ENCODE measurements at regions not wholly inside any gene's neighbourhood (a gene's known extent, or its start where the extent isn't known, plus 50 kb on each side); places are given as distances from the start of the nearest gene placed in this dataset.

DNA sequence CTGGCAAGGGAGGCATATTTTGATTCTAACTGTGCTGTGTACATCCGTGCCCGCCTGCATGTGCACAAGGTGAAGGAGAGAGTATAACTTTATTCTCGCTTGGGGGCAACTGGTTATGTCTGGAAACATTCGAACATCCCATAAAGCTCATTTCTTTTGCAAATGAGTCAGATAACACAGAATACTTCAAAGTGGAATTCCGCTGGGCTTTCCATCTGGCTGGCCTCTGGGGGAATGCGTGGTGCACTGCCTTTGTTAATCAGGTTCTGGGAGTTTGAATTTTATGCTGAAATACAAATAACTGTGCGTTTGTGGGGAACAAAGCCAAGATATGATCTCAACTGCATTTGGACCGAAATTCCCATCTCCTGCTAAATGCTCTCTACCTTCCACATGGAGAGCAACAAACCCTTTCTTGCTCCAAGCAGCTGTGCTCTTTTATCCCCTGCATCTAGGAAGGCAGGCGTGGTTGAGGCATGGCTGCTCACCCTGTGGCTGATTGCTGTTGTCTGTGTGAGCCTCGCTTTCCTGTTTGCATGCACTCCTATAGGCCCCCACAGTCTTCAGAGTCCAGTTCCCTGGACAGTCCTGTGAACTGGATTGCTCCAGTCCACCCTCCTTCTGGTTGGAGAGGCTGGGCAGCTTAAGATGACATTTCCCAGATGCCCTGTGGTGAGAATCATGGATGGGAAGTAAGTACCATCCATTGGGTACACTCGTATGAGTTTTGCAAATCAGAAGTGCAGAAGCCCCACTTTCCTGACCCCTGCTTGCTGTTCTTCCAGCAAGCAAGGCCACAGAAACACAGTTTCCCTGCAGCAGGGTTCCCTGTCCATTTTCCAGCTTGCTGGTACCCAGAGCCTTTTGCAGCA lies 82.9 kb upstream of the ALDH1B1 start:
- no peak for DNase-seq (ENCODE audit: low spot score)
- peaks cover 4% of the 10 kb centered on the region for H3K36me3 Mint-ChIP-seq (ENCODE audit: low read depth, unreplicated experiment)
- H3K4me1 Mint-ChIP-seq (ENCODE audit: unreplicated experiment): no peaks in the 10 kb centered on the region
- no peaks in the 10 kb centered on the region for H3K9me3 Mint-ChIP-seq (ENCODE audit: unreplicated experiment)
- no peak overlapping the region for H3K4me3 Mint-ChIP-seq (ENCODE audit: unreplicated experiment)
- H3K27ac Mint-ChIP-seq (ENCODE audit: unreplicated experiment): no peak overlapping the region
- TF ChIP-seq, protein P1, sequence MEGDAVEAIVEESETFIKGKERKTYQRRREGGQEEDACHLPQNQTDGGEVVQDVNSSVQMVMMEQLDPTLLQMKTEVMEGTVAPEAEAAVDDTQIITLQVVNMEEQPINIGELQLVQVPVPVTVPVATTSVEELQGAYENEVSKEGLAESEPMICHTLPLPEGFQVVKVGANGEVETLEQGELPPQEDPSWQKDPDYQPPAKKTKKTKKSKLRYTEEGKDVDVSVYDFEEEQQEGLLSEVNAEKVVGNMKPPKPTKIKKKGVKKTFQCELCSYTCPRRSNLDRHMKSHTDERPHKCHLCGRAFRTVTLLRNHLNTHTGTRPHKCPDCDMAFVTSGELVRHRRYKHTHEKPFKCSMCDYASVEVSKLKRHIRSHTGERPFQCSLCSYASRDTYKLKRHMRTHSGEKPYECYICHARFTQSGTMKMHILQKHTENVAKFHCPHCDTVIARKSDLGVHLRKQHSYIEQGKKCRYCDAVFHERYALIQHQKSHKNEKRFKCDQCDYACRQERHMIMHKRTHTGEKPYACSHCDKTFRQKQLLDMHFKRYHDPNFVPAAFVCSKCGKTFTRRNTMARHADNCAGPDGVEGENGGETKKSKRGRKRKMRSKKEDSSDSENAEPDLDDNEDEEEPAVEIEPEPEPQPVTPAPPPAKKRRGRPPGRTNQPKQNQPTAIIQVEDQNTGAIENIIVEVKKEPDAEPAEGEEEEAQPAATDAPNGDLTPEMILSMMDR (IDR thresholded peaks at IDR 0.05; ENCODE audit: unreplicated experiment): no peak
- peaks cover 9% of the 10 kb centered on the region for H3K27me3 Mint-ChIP-seq (ENCODE audit: unreplicated experiment)

DNA sequence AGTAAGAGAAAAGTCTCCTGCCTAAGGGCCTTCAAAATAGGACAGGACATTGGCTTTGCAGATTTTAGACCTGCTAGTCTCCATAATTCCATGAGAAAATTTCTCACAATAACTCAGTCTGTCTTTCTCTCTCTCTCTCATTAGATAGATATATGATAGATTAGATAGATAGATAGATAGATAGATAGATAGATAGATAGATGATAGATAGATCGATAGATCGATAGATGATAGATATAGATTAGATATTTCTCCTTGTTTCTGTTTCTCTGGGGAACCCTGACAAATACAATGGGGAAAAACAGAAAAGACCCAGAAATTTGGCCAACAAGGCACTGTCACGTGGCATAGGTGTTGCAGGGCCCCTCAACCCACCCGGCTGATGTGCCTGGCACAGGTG lies 84.4 kb upstream of the ALDH1B1 start:
- DNase-seq (ENCODE audit: low spot score): no peak

DNA sequence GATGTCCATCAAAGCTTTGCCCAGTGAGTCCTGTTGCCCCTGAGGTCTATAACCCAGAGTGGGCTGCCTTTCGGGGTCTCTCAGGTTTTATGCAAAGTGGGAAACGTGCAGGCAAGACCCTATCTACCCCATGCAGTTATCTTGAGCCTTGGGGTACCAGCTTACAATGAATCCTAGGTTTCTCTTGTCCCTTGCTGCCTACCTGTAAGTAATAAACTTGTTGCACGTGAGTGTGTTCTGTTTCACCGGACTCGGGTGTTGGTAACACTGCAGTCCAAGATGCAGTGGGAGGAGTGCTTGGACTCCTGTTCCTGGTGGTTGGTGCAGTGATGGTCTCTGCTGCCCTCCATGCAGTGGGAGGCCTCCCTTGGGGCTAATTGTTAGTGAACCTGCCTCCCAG lies 85.6 kb upstream of the ALDH1B1 start:
- TF ChIP-seq, protein P1 (IDR thresholded peaks at IDR 0.05; ENCODE audit: unreplicated experiment): no peak
- H3K4me3 Mint-ChIP-seq (ENCODE audit: unreplicated experiment): no peak overlapping the region

More for the DNA sequence above, 84.4 kb upstream of the ALDH1B1 start:
- Mint-ChIP-seq H3K27me3 (ENCODE audit: unreplicated experiment) (peaks cover 7% of the 10 kb centered on the region), H3K4me1 (ENCODE audit: unreplicated experiment) (no peaks in the 10 kb centered on the region), H3K9me3 (ENCODE audit: unreplicated experiment) (no peaks in the 10 kb centered on the region), H3K36me3 (ENCODE audit: low read depth, unreplicated experiment) (peaks cover 4% of the 10 kb centered on the region), H3K27ac (ENCODE audit: unreplicated experiment) (no peak overlapping the region), H3K4me3 (ENCODE audit: unreplicated experiment) (no peak overlapping the region)
- TF ChIP-seq, protein P1 (IDR thresholded peaks at IDR 0.05; ENCODE audit: unreplicated experiment): no peak

DNA sequence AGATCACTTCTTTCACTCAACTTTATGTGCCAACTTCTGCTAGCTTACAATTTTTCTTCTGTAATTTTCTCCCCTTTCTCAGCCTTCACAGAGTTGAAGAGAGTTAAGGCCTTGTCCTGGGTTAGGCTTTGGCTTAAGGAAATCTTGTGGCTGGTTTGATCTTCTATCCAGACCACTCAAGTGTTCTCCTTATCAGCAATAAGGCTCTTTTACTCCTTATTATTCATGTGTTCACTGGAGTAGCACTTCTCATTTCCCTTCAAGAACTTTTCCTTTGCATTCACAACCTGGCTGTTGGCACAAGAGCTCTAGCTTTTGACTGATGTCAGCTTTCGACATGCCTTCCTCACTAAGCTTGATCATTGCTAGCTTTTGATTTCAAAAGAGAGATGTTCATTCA lies 86.9 kb upstream of the ALDH1B1 start:
- TF ChIP-seq, protein P1 (IDR thresholded peaks at IDR 0.05; ENCODE audit: unreplicated experiment): no peak
- no peaks in the 10 kb centered on the region for H3K4me1 Mint-ChIP-seq (ENCODE audit: unreplicated experiment)
- peaks cover 2% of the 10 kb centered on the region for H3K36me3 Mint-ChIP-seq (ENCODE audit: low read depth, unreplicated experiment)
- peaks cover 6% of the 10 kb centered on the region for H3K27me3 Mint-ChIP-seq (ENCODE audit: unreplicated experiment)
- H3K27ac Mint-ChIP-seq (ENCODE audit: unreplicated experiment): no peak overlapping the region
- H3K4me3 Mint-ChIP-seq (ENCODE audit: unreplicated experiment): no peak overlapping the region
- H3K9me3 Mint-ChIP-seq (ENCODE audit: unreplicated experiment): no peaks in the 10 kb centered on the region
- DNase-seq (ENCODE audit: low spot score): no peak

More for the DNA sequence above, 85.6 kb upstream of the ALDH1B1 start:
- Mint-ChIP-seq H3K27ac (ENCODE audit: unreplicated experiment) (no peak overlapping the region), H3K4me1 (ENCODE audit: unreplicated experiment) (no peaks in the 10 kb centered on the region), H3K27me3 (ENCODE audit: unreplicated experiment) (peaks cover 5% of the 10 kb centered on the region), H3K36me3 (ENCODE audit: low read depth, unreplicated experiment) (peaks cover 4% of the 10 kb centered on the region), H3K9me3 (ENCODE audit: unreplicated experiment) (no peaks in the 10 kb centered on the region)
- no peak for DNase-seq (ENCODE audit: low spot score)

DNA sequence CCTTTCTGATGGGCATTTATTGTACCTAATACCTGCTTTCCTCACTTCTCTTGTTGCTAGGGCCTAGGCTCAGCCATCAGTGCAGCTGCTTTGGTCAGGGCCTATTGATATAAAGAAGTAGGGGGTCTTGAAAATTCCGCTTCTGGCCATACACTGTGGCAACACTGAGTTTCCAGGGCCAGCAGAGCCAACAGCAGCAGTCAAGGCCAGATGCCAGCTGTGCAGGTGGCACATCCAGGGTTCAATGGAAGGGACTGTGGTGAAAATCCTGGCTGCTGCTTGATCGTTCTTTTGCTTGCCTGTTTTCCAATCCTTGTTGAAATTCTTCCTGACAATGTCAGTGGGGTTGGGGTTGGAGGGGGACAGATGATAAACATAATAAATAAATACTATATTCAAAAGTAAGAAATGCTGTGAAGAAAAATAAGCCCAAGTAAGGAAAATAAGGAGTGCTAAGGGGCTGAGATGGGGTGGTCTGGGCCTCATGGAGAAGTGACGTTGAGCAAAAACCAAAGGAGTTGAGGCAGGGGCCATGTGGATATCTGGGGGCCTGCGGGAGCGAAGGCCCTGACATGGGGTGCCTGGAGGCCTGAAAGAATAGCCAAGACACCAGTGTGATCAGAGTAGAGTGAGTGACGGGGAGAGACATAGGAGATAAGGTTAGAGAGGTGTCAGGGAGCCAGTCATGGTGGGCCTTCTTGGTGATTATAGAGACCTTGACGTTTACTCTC lies 91.0 kb upstream of the ALDH1B1 start:
- H3K4me1 Mint-ChIP-seq (ENCODE audit: unreplicated experiment): peaks cover 4% of the 10 kb centered on the region
- DNase-seq (ENCODE audit: low spot score): no peak
- no peaks in the 10 kb centered on the region for H3K9me3 Mint-ChIP-seq (ENCODE audit: unreplicated experiment)
- peaks cover 2% of the 10 kb centered on the region for H3K27me3 Mint-ChIP-seq (ENCODE audit: unreplicated experiment)
- no peak overlapping the region for H3K4me3 Mint-ChIP-seq (ENCODE audit: unreplicated experiment)
- no peak overlapping the region for H3K27ac Mint-ChIP-seq (ENCODE audit: unreplicated experiment)
- no peaks in the 10 kb centered on the region for H3K36me3 Mint-ChIP-seq (ENCODE audit: low read depth, unreplicated experiment)
- TF ChIP-seq, protein P1 (IDR thresholded peaks at IDR 0.05; ENCODE audit: unreplicated experiment): no peak
